22Rv1 (cell line): ENCODE measurements at regions not wholly inside any gene's neighbourhood (a gene's known extent, or its start where the extent isn't known, plus 50 kb on each side); places are given as distances from the start of the nearest gene placed in this dataset.
"Not testable (repeated sequence)": the region's sequence is repeated elsewhere in the genome, so short reads cannot be mapped to it uniquely, and the experiment has no call there.

ENCODE experiments used
- ZFX ChIP-seq: fragments of 450-650 bp; IDR thresholded peaks from 2 replicates; pipeline ENCODE4 v1.6.1; 2017; ENCODE audit warnings: antibody characterized with exemption, borderline replicate concordance
- TF ChIP-seq, protein P1 (sequence below): fragments of 450-650 bp; IDR thresholded peaks from 2 replicates; pipeline ENCODE4 v1.5.1; 2017; ENCODE audit warnings: mild to moderate bottlenecking

DNA sequence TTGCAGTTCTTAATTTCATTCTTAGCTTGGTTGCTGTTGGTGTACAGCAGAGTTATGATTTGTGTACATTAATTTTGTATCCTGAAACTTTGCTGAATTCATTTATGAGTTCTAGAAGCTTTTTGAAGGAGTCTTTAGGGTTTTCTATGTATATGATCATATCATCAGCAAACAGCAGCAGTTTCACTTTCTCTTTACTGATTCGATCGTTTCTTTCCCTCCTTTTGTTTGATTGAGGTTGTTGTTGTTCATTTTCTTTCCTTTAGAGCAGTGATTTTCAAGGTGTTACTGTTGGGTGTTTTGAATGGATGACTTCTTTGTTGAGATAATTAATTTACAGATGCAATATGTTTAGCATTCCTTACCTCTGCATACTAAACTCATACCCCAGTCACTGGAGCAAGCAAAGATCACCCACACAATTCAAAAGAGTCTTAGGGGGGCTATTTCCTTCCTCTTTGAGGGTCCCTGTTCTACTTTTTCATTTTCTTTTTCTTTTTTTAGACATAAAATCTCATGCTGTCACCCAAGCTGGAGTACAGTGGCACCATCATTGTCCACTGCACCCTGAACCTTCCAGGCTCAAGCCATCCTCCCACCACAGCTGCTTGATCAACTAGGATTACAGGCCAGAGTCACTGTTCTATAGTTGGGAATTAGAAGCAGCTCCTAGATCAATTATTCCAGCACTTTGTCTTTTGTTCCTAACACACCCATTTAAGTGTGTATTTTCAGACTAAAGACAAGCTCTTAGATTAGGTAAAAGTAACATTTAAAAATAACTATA lies 115.8 kb upstream of the GPR39 start:
- TF ChIP-seq, protein P1, sequence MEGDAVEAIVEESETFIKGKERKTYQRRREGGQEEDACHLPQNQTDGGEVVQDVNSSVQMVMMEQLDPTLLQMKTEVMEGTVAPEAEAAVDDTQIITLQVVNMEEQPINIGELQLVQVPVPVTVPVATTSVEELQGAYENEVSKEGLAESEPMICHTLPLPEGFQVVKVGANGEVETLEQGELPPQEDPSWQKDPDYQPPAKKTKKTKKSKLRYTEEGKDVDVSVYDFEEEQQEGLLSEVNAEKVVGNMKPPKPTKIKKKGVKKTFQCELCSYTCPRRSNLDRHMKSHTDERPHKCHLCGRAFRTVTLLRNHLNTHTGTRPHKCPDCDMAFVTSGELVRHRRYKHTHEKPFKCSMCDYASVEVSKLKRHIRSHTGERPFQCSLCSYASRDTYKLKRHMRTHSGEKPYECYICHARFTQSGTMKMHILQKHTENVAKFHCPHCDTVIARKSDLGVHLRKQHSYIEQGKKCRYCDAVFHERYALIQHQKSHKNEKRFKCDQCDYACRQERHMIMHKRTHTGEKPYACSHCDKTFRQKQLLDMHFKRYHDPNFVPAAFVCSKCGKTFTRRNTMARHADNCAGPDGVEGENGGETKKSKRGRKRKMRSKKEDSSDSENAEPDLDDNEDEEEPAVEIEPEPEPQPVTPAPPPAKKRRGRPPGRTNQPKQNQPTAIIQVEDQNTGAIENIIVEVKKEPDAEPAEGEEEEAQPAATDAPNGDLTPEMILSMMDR, result not testable (repeated sequence)
- TF ChIP-seq ZFX, result not testable (repeated sequence)
